ENCODE measurements at regions not wholly inside any gene's neighbourhood (a gene's known extent, or its start where the extent isn't known, plus 50 kb on each side); places are given as distances from the start of the nearest gene placed in this dataset.

DNA sequence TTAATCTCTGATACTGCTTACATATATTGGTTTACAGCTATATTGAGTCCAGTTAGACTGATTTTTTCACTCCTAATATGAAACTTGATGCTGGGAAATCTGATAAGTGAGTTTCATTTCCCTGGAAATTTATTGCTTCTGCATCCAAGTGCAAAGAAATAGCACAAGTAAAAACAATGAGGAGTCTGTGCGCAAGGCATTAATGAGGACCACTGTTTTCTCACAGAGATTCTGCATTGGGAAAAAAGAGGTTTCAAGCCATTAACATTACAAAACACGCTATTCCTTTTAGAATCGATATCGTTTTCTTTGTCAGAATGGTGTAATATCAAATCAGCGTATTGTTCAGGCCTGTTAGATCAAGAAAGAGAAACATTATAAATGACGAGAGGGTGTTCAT lies 723.3 kb upstream of the ARRDC4 start:
- Mint-ChIP-seq H3K27ac (ENCODE audit: unreplicated experiment) (no peak overlapping the region), H3K36me3 (ENCODE audit: unreplicated experiment) (no peaks in the 10 kb centered on the region), H3K4me3 (ENCODE audit: unreplicated experiment) (no peak overlapping the region), H3K9me3 (ENCODE audit: unreplicated experiment) (no peaks in the 10 kb centered on the region), H3K27me3 (ENCODE audit: unreplicated experiment) (peaks cover 3% of the 10 kb centered on the region), H3K4me1 (ENCODE audit: low read depth, unreplicated experiment) (no peaks in the 10 kb centered on the region)
- no peak for DNase-seq
- TF ChIP-seq, protein P1, sequence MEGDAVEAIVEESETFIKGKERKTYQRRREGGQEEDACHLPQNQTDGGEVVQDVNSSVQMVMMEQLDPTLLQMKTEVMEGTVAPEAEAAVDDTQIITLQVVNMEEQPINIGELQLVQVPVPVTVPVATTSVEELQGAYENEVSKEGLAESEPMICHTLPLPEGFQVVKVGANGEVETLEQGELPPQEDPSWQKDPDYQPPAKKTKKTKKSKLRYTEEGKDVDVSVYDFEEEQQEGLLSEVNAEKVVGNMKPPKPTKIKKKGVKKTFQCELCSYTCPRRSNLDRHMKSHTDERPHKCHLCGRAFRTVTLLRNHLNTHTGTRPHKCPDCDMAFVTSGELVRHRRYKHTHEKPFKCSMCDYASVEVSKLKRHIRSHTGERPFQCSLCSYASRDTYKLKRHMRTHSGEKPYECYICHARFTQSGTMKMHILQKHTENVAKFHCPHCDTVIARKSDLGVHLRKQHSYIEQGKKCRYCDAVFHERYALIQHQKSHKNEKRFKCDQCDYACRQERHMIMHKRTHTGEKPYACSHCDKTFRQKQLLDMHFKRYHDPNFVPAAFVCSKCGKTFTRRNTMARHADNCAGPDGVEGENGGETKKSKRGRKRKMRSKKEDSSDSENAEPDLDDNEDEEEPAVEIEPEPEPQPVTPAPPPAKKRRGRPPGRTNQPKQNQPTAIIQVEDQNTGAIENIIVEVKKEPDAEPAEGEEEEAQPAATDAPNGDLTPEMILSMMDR (IDR thresholded peaks at IDR 0.05; ENCODE audit: partially characterized antibody, unreplicated experiment): no peak

DNA sequence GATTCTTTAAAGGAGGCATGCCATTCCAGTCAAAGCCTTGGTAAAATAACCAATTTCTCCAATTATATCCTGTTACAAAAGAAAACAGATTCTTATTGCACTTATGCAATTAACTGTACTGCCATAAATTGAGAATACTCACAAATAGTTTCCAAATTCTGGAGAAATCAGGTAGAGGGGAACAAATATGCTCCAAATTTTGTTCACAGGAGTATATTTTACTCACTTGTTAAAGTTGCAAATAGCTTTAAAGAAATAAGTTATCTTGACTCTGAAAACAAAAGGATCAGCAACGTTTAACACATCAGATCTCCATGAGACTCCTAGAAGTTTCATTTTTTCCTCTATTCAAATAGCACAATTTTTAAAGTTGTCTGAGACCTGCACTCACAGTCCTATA lies 712.1 kb upstream of the ARRDC4 start:
- DNase-seq: no peak
- H3K9me3 Mint-ChIP-seq (ENCODE audit: unreplicated experiment): peaks cover 3% of the 10 kb centered on the region
- no peak overlapping the region for H3K4me3 Mint-ChIP-seq (ENCODE audit: unreplicated experiment)
- TF ChIP-seq, protein P1 (IDR thresholded peaks at IDR 0.05; ENCODE audit: partially characterized antibody, unreplicated experiment): no peak
- H3K4me1 Mint-ChIP-seq (ENCODE audit: low read depth, unreplicated experiment): peaks cover 2% of the 10 kb centered on the region
- H3K27ac Mint-ChIP-seq (ENCODE audit: unreplicated experiment): no peak overlapping the region
- peaks cover 5% of the 10 kb centered on the region for H3K36me3 Mint-ChIP-seq (ENCODE audit: unreplicated experiment)
- H3K27me3 Mint-ChIP-seq (ENCODE audit: unreplicated experiment): no peaks in the 10 kb centered on the region

DNA sequence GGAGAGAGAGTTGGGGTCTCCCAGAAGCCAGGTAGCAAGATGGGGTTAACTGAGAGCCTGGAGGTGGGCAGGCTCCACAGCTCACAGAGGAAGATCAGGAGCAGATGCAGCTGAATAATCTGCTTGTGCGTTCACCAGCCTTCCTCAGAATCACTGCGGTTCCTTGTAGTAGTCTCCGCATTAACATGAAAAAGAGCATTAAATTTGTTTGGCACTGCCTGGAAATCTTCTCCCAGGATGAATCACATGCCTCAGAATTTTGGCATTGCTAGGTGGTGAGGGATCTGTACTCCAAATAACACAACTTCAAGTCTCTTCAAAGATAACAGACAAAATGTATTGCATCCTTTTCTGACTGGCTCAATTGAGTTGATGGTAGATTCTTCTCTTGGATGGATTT lies 700.6 kb upstream of the ARRDC4 start:
- H3K27me3 Mint-ChIP-seq (ENCODE audit: unreplicated experiment): no peaks in the 10 kb centered on the region
- TF ChIP-seq, protein P1 (IDR thresholded peaks at IDR 0.05; ENCODE audit: partially characterized antibody, unreplicated experiment): no peak
- H3K9me3 Mint-ChIP-seq (ENCODE audit: unreplicated experiment): no peaks in the 10 kb centered on the region
- no peaks in the 10 kb centered on the region for H3K4me1 Mint-ChIP-seq (ENCODE audit: low read depth, unreplicated experiment)
- DNase-seq: no peak
- no peak overlapping the region for H3K4me3 Mint-ChIP-seq (ENCODE audit: unreplicated experiment)
- H3K36me3 Mint-ChIP-seq (ENCODE audit: unreplicated experiment): no peaks in the 10 kb centered on the region
- no peak overlapping the region for H3K27ac Mint-ChIP-seq (ENCODE audit: unreplicated experiment)

DNA sequence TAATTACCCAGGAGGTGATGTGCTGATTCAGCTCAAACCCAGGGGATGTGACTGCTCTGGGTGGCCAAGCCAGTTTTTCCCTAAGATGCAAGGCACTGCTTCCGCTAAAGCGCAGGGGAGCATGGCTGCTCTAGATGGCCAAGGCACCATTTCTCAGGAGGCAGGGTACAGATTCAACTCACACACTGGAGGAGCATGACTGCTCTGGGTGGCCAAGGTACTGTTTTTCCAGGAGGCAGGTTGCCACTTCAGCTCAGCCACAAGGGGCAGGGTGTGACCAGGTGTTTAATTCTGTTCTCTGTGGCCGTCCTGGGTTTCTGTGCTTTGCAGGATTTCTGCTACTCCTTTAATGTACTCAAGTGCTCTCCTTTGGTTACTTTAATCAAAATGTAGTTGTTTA lies 659.3 kb upstream of the ARRDC4 start:
- Mint-ChIP-seq H3K9me3 (ENCODE audit: unreplicated experiment) (peaks cover 3% of the 10 kb centered on the region), H3K4me1 (ENCODE audit: low read depth, unreplicated experiment) (peaks cover 2% of the 10 kb centered on the region)

DNA sequence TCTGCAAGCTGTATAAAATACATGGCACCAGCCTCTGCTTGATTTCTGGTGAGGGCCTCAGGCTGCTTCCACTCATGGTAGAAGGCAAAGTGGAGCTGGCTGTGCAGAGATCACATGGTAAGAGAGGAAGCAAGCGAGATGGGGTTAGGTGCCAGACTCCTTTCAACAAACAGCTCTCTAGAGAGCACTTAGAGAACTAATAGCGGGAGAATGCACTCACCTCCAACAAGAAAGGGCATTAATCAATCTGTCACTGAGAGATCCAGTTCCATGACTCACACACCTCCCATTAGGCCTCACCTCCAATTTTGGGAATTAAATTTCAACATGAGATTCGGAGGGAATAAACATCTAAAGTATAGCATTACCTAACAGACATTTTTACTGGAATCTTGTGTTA lies 644.1 kb upstream of the ARRDC4 start:
- TF ChIP-seq, protein P1 (IDR thresholded peaks at IDR 0.05; ENCODE audit: partially characterized antibody, unreplicated experiment): no peak
- Mint-ChIP-seq H3K27ac (ENCODE audit: unreplicated experiment) (no peak overlapping the region), H3K9me3 (ENCODE audit: unreplicated experiment) (peaks cover 1% of the 10 kb centered on the region), H3K4me1 (ENCODE audit: low read depth, unreplicated experiment) (peaks cover 5% of the 10 kb centered on the region), H3K36me3 (ENCODE audit: unreplicated experiment) (no peaks in the 10 kb centered on the region), H3K4me3 (ENCODE audit: unreplicated experiment) (no peak overlapping the region), H3K27me3 (ENCODE audit: unreplicated experiment) (no peaks in the 10 kb centered on the region)
- DNase-seq: no peak

More for the DNA sequence above, 659.3 kb upstream of the ARRDC4 start:
- TF ChIP-seq, protein P1 (IDR thresholded peaks at IDR 0.05; ENCODE audit: partially characterized antibody, unreplicated experiment): no peak
- H3K27ac Mint-ChIP-seq (ENCODE audit: unreplicated experiment): no peak overlapping the region
- no peak for DNase-seq
- no peaks in the 10 kb centered on the region for H3K36me3 Mint-ChIP-seq (ENCODE audit: unreplicated experiment)
- peaks cover 2% of the 10 kb centered on the region for H3K27me3 Mint-ChIP-seq (ENCODE audit: unreplicated experiment)
- H3K4me3 Mint-ChIP-seq (ENCODE audit: unreplicated experiment): no peak overlapping the region

Measured in glutamatergic neuron (in vitro differentiated cells).